Fibroblast of skin of abdomen (primary cell): ENCODE measurements at regions not wholly inside any gene's neighbourhood (a gene's known extent, or its start where the extent isn't known, plus 50 kb on each side); places are given as distances from the start of the nearest gene placed in this dataset.

Experiments used
- DNase-seq: peaks from one replicate; pipeline ENCODE4 v3.0.0-alpha.2; 2013

- DNase-seq: no peak
Observed at GRCh38 chr18:51739044-51739666, 541.7 kb upstream of the MEX3C start.

GRCh38 chr18:51751901-51752300 lies 554.4 kb upstream of the MEX3C start:
- peak; percentile 48 for DNase-seq

- DNase-seq: no peak
Observed at GRCh38 chr18:51753365-51754057, 556.0 kb upstream of the MEX3C start.

DNA sequence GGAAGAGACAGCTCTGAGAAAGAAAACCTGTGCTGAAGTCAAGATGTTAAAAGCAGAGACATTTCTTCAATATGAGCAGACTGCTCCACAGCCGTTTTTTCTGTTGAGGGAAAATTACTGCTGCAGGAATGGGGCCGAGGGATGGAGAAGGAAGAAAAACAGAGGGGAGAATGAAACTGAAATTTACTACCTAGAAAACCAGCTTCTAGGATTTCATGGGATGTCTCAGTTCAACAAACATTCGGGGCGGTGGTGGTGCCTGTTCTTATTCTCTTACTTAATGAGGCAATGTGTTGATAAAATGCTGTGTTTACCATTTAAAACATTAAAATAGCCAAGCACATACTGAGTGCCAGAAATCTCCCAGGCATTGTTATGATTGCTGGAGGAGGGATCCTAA lies 557.1 kb upstream of the MEX3C start:
- DNase-seq: no peak

GRCh38 chr18:51757255-51757924 lies 559.9 kb upstream of the MEX3C start:
- DNase-seq: no peak

DNA sequence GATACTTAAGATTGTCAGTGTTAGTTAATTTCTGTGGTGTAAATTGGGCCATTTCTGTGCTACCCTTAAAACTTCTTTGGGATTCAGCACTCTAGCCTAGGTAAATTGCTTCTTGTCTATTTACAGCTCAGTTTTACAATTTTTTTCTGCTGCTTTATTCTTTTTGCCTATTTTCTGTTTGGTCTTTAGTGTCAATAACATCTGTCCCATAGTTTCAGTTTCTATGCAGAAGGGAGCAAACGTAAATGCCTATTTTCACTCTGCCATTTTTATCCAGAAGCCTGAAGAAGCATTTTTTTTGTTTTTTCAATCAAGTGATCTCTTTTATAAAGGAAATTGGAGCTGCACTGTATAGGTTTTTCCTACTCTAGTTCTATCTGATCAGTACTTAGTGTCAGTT lies 564.9 kb upstream of the MEX3C start:
- DNase-seq: no peak

DNA sequence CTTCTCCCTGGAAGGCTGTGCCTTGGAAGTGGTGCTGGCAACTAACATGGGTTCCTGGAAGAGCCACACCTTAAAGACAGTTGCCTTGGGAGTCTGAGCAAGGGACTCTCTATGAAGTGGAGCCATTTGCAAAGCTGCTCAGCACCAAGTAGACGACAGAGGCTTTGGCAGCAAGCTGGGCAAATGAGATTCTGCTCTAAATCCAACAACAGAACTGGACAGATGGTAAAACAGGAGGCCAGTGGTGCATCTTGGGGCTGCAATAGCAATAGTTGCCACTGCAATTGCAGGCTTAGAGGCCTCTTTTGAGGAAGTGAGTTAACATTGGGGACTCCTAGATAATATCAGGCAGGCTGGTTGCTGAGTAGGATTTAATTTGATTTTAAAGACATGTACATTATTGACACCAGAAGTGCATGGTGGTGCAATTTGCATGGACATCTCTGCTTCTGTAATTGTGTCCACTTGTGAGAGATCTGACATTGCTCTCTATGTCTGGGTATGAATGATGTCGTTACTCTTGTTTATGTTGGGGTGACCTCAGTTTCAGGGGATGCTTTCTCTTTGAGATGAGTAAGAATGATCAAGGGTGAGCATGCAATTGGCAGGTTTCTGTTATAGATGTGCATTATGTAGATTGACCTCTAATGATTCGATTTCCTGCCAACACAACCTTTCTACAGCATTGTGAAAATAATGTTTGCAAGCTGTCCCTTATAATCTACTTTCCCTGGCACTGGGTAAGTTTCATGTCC lies 568.3 kb upstream of the MEX3C start:
- DNase-seq: no peak

DNA sequence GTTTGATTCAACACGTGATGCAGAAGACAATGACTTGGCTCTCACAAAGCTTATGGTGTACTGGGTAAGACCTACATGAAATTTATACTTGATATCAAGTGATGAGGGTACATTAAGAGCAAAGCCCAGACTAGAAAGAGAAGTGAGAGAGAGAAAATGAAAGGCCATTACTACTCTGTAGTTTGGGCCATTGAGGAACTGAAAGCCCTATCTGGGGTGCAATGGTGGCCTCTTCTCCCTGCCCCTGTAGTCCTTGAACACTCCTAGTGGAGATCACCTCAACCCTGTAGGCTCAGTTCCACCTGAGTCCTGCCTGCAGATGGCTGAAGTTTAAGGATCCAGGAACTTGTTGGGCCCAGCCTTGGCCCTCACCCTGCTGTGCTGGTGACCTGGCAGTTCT lies 569.8 kb upstream of the MEX3C start:
- DNase-seq: no peak

DNA sequence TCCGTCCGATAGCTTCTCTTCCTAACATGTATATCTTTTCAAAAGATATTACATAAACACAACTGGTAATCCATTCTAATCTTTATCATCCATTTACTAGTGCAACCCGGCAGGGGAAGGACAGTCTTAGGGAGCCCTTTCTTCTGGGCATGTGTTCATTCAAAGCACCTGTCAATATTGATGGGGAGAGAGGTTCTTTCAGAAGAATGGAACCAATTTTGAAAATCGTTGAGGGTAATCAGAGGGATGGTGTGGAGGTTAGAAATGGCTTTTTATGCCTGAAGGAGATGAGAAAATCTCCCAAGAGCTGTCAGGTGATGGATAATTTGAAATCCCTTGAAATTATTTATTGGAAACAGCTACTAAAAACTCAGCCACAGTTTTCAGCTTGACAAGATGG lies 561.9 kb upstream of the DCC start:
- no peak for DNase-seq

DNA sequence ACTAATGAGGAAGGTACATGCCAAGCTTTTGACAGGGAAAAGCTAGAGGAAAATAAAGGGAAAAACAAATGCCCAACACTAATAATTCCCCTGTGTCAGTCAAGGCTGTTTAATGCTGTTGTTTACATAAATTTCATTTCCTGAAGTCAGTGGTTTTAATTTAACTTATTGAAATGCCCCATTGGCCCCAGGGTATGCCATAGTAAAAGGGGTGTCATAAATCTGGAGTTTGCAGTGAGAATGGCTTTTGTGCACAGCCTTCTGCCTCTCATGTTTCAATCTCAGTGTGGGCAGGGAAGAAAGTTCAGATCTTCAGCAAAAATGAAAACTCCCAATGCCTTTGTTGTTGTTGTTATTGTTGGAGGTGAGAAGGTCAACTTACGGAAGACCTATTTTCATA lies 550.1 kb upstream of the DCC start:
- DNase-seq: no peak

- no peak for DNase-seq
Observed at GRCh38 chr18:51801514-51801913, 538.5 kb upstream of the DCC start.

DNA sequence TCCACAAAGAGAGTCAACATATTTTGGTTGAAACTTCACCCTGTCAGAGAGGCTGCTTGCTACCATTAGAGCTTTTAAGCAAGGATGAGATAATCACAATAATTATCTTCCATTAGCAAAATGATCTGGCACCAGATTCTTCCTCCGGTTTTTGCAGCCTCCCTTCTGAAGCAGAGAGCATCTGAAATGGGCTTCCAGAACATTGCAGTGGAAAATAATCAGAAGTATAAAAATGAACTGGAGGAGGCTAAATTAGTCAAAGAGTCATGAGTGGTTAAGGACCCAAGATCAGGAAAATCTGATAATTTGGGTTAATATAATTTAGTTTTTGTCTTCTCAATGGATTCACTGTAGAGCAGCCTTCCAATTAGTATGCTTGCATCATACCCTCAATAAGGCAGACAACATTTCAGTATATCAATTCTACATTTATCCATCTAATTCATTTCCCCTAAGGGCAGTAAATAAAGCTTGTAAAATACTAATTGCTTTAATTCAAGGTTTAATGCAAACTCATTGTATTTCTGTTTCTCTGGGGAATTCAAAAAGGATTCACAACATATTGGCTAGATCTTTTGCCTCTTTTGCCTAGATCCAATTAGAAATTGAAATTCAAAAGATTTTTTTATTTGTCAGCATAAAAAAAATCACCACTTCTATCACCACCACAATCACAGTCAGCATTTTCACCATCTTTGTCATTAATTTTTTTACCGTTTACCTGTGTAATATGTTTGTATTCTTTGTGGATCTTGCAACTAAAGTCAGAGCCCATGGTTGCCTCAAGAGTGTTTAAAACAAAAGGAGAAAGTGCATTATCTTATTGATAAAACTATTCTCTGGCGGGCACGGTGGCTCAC lies 537.2 kb upstream of the DCC start:
- DNase-seq: no peak

- no peak for DNase-seq
Observed at GRCh38 chr18:51807336-51807735, 532.7 kb upstream of the DCC start.

- no peak for DNase-seq
Observed at GRCh38 chr18:51811883-51812282, 528.1 kb upstream of the DCC start.

DNA sequence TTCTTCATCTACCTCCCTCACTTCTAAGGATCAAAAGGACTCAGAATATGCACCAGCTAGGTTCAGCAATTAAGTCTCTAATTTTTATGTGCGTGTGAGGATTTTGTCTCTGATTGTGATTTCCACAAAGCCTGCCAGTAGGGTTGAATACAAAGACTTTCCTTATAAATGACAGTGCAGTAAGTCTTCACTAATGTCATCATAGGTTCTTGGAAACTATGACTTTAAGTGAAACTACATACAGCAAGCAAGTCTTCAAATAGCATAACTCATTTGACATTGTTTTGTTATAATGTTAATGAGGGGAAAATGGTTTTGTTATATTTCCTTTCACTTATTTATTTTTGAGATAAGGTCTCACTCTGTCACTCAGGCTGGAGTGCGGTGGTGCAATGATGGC lies 526.3 kb upstream of the DCC start:
- DNase-seq: no peak

DNA sequence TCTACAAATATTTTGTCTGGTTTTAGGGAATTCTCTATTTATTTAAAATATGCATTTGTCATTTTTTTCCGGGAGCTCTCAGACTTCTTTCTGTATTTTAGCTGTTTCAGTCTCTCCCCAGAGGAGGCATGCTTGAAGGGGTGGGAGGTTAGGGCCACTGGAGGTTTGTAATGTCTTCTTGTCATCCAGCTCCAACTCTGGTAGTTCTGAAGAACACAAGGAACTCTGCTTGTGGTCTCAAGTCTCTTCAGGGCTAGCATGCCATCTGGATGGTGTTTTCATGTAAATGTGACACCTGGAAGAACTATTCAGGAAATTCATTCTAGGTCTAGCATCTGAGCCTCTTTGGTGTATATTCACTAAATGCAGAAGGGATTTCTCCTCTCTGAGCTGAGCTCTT lies 518.4 kb upstream of the DCC start:
- DNase-seq: no peak

DNA sequence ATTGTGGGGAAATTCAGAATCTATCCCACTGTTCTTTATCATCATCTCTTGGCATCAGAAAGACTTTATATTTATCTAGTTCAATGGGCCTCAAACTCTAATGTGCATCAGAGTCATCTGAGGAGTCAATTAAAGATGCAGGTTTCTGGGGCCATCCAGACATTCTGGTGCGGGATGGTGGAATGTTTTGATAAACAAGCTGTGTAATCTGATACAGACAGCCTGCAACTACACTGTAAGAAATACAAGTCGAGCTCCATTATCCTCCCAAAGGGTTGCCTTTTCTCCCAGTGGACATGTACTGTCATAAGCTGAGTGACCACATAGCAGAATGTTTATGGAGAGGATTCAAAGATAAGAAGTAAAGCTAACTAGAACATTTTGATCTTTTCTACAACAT lies 515.3 kb upstream of the DCC start:
- DNase-seq: no peak

- no peak for DNase-seq
Observed at GRCh38 chr18:51833850-51834249, 506.1 kb upstream of the DCC start.

- no peak for DNase-seq
Observed at GRCh38 chr18:51848702-51849101, 491.3 kb upstream of the DCC start.

DNA sequence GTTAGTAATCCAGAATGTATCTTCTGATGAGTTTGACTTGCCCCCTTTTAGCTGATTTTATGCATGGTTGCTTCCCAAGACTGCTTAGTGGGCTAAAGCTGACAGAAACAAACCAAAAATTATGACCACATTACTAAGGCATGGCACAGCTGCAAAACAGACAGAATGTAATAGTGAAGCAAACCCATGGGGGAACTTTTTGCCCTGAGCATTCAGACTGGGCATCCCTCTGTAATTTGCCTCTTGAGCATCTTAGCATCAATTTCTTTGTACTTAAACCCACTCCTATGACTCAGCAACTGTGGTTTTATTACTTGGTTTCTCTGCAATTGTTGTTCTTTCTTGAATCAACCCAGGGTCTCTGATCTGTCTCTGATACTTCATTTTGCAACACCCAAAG lies 487.3 kb upstream of the DCC start:
- DNase-seq: no peak

DNA sequence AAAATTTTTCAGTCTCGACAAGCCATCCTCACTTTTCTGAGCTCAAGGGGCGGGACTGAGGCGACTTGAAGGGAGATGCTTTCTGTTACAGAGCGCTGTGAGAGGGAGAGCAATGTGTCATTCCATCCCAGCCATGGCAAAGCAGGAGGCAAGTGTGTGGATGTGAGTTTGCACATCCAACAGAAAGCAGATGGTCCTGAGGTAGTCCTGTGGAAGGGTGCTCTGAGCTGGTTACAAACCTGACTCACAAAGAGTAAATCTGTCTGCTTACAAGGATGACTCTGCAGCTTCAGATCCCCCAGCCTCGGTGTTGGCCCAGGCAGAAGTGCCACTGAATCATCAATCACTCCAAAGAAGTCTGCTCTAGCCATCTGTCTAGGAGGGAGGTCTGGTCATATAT lies 482.0 kb upstream of the DCC start:
- DNase-seq: no peak

DNA sequence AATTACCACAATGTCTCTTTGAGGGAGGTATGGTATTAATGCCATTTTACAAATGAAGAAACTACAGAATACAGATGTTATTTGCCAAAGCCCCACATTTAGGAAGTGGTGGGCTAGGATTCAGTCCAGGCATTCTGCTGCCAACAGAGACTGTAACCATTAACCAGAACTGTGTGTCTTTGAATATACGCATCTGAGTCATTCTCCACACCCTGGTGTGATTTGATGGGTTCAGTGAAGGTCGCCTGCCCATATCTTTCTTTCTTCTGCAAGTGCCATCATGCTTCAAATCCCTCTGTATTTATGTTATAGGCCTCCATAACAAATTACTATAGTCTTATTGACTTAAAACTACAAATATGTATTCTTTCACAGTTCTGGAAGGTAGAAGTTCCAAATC lies 479.0 kb upstream of the DCC start:
- DNase-seq: no peak
